PFSK-1 (cell line): ENCODE measurements at regions not wholly inside any gene's neighbourhood (a gene's known extent, or its start where the extent isn't known, plus 50 kb on each side); places are given as distances from the start of the nearest gene placed in this dataset.

ENCODE experiments used
- FOXP2 ChIP-seq: optimal IDR thresholded peaks from 2 replicates; pipeline ENCODE3; 2011; ENCODE audit warnings: borderline replicate concordance, control low read depth, inconsistent platforms; ENCODE audit not compliant: insufficient read depth; ENCODE audit errors: extremely low read length, extremely low read depth
- POLR2AphosphoS5 ChIP-seq: IDR thresholded peaks from 2 replicates; pipeline ENCODE4 v1.6.1; 2012; ENCODE audit warnings: low read depth, mild to moderate bottlenecking, control low read depth, low read length, moderate library complexity
- REST ChIP-seq, 2 experiments: IDR thresholded peaks; 2 replicates each; pipeline versions ENCODE4 v1.6.1 to v1.8.0; 2011 to 2012; ENCODE audit warnings: low read depth in 2 of 2, low read length in 2 of 2, control low read depth in 1 of 2, inconsistent platforms in 1 of 2, mild to moderate bottlenecking in 1 of 2, moderate library complexity in 1 of 2; ENCODE audit not compliant: insufficient read depth in 1 of 2
- SIN3A ChIP-seq: IDR thresholded peaks from 2 replicates; pipeline ENCODE4 v1.6.1; 2012; ENCODE audit warnings: mild to moderate bottlenecking, low read length, moderate library complexity, borderline replicate concordance; ENCODE audit not compliant: insufficient read depth

- TF ChIP-seq POLR2AphosphoS5 = no peak
- no peak for TF ChIP-seq REST (IDR thresholded peaks at IDR 0.05; ENCODE audit: insufficient read depth in 1 of 2, low read depth in 2 of 2, low read length in 2 of 2)
- TF ChIP-seq FOXP2 = no peak
- TF ChIP-seq SIN3A = no peak
These were observed 323.7 kb downstream of the LPIN1 start for GRCh38 chr2:12070153-12070552.
